Fibroblast of skin of abdomen (primary cell): ENCODE measurements at regions not wholly inside any gene's neighbourhood (a gene's known extent, or its start where the extent isn't known, plus 50 kb on each side); places are given as distances from the start of the nearest gene placed in this dataset.

Experiments used
- DNase-seq: peaks from one replicate; pipeline ENCODE4 v3.0.0-alpha.2; 2013

DNA sequence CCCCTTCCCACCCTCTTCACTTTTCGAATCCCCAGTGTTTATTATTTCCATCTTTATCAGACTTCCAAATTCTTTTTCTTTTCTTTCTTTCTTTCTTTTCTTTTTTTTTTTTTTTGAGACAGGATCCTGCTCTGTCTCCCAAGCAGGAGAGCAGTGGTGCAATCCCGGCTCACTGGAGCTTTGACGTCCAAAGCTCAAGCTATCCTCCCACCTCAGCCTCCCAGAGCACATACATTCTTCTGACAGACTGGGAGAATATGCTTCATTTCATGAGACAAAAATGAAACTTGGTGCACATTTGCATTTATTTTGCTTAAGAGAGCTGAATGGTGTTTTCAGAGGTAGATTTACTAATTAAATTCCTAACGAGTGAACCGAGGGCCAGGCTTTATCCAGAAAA, 80.1 kb upstream of the FZD8 start:
- DNase-seq, result no peak

DNA sequence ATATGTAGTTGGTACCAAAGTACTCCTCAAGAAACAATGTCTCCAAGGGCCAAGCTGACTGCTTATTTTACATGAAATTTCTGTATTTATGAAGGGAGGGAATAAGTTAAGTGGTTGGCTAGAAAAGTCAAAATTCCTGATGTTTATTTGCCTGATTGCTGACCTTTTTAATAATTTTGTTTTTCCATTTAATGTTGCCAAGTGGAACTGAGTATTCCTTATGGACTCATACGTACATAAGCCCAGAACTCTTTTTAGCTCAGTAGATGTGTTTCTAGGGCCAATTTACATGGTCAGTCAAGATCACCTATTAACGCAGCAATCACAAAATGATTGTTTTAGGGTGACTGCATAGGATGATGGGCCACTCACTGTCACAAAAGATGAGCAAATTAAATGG, 78.3 kb upstream of the FZD8 start:
- DNase-seq, result no peak

DNA sequence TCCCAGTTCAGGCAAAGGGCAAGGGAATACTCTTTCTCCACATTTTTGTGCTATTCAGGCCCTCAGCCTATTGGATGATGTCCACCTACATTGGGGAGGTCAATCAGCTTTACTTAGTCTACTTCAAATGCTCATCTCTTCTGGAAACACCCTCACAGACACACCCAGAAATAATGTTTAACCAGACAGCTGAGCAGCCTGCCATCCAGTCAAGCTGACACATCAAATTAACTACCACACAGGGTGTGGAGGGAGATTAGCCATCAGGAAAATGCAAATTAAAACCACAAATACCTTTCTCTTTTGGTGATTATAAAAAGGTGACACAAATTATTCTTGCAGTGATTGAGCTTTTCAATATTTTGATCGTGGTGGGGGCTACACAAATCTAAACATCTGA, 74.7 kb upstream of the FZD8 start:
- no peak for DNase-seq

DNA sequence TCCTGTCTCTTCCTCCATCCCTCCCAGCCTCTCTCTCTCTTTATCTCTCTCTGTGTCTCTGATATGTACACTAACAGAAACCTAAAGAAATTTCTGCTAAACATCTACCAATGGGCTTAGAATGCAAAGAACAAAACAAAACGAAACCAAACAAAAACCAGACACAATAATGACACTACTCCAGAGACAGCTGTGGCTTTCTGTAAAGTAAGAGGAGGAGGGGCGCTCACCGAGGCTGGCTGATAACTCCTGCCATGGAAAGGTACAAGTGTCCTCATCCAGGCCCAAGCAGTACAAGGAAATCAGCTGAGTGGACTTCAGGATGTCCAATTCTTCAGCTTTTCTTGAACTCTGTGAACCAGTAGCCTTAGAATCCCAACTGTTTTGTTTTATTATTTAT, 70.4 kb upstream of the FZD8 start:
- DNase-seq, result no peak

DNA sequence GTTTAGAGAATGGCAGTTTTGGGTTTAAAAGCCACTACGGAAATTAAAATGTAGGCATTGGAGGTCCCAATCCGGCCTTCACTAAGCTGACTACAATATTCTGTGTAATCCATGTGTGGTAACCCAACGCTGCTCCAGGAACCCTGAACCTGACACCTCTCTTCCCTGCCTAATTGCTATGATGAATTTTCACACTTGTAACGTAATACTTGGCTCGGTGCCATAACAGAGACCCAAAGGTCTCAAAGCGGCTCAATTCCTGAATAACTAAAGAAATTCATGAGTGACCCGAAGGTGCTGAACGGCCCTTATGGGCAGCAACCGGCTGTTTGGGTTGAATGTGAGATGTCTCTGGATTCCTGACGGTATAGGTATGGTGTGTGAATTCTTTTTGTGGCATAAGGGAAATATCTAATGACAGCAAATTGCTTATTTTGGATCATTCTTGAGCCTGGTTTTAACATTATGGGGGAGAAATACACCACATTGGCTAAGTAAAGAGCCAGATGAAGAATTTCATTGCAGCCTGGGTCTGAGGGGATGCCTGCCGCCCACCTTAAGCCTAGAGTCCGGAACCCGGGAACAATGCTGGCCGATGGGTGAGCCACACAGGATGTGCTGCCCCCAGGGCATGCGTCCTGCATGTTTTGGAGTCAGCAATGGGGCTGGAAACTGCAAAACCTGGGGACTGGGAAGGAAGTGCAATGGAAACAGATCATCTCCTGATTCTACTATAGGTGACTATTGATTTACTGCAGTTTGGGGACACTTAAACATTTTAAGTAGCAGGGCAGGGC, 69.7 kb upstream of the FZD8 start:
- DNase-seq, result no peak

DNA sequence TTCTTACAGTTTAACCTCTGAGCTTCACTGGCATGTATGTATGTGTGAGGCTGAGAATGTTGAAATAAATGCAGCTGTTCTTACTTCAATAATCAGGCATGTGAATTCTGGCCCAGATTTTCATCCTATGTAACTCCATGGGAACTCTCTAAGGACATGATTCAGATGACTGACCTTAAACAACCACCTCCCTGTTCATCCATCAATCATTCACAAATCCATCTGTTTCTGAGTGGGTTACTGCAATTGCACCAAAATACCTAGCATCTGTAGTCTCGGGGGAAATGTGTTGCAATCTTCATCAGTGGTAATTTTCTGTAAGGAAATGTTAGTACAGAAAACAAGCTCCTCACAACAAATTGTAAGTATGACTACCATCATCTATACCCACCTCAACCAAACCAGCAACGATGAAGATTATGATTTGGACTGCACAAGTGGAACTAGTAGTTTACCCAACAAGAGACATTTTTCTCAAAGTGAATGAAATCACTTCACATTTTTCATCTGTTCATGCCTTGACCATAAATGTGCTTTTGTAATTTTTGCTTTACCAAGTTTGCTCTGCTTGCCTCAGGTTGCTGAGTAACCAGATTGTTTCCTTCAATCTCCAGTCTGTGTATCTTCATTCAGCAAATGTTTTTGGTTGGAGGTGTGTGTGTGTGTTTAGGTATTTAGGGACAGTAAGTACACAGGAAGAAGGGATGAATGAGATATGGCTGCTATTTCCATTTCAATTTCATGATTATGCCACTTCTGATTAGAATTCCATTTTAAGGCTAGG, 65.7 kb upstream of the FZD8 start:
- DNase-seq, result peak; percentile 36

DNA sequence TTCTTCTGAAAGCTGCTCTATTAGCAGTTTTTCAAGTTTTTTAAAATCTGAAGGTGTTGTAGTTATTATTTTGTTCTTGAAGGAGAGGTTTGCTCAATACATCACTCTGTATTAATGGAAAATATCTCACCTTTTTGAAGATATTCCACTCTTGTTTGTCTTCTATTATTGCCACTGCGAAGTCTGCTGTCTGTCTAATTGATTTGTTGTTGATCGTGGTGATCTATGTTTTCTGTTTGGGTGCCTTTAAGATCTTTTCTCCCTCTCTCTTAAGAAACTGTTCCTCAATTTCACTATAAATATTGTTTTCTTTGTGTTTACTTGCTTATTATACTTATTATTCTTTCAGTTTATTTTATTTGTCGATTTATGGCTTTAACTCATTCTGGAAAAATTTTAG, 64.9 kb upstream of the FZD8 start:
- DNase-seq, result no peak

DNA sequence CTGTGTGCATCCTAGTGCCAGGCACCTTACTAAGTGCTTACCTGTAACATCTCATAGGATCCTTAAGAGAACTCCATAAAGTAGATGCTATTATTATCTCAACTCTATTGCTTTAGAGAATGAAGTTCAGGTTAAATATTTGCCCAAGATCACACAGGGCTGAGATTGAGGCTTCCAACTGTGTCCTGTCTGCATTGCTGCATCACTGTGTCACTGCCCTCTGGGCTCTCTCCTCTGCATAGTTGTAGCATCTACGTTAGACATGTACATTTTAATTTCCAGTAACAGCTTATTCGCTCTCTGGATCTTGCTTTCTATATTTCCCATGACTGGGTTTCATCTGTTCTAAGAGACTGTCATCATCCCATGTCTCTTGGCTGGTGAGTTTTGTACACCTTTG, 63.6 kb upstream of the FZD8 start:
- no peak for DNase-seq

DNA sequence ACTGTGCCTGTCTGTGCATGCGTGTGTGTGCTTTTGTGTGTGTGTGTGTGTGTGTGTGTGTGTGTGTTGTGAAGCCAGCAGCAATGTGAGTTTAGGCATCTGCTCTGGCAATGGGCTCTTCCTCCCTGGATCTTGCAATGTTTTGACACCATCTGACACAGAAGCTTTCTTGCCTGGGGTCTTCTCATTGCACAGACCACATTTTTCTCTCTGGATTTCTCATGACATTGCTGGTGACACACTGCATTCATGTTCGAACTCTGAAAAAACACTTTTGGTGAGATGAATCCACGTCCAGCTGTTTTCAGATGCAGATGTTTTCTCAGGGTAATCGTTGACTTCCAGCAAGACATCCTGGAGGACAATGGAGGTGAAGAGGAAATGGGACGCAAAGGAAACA, 63.0 kb upstream of the FZD8 start:
- DNase-seq, result no peak

DNA sequence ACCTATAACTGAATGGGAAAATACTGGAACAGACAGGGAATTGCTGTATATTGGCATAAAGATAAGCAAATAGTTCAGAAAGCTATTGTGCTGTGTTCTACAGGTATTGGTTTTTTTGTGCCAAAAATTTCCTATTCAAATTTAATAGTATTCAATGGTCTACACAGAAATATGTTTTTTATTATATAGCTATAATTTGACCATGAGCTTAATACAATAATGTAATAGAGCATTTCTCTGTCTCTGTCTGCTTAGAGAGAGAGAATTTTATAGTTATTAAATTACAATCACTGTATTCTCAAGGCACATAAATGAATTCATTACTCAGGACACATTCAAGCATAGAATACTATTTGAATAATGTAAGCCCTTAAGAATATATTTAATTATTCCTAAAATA, 62.3 kb upstream of the FZD8 start:
- no peak for DNase-seq

DNA sequence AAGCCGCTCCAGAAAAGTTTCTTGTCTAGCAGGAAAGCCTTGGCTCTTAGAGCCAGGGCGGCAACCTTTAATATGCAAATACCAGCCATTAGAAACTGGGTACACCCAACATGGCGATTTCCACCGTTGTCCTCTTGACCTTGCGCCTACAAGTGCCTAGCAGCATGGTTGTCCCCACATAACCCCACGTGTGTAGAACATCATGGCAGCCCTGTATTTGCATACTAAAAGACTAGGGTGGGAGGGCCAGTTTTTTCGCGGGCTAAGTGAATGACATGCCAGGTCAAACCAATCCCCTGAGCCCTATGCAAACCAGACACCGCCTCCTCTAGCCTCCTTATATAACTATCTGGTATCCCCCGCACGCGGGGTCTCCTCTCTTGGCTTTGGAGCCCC, 58.4 kb upstream of the FZD8 start:
- DNase-seq, result no peak

DNA sequence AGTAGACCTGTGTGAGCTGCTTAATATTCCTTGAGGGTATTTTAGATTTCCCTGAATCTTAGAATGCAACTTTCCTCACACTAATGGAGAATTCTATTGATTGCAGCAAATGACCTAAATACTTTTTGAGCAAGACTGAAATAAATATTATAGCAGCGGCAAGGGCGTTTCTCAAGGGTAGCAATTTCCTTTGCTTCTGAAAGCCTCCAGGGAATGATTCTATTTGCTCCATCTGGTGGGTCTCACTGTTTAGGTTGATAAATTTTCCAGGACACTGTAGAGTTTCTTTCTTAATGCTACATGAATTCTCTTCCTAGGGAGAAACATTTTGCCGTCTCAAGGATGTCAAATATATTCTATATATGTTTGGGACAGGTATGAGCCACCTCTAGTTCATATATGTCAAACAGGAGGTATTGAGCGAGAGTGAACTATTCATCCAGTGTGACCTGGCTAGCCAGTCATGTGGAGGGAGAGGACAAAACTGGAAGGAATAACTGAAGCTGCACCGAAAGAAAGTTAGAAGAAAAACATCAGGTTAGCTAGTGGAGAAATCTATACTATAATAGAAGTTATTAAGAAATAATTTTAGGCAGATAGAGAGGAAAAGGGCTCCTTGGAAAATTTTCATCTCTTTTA, 57.9 kb upstream of the FZD8 start:
- no peak for DNase-seq

DNA sequence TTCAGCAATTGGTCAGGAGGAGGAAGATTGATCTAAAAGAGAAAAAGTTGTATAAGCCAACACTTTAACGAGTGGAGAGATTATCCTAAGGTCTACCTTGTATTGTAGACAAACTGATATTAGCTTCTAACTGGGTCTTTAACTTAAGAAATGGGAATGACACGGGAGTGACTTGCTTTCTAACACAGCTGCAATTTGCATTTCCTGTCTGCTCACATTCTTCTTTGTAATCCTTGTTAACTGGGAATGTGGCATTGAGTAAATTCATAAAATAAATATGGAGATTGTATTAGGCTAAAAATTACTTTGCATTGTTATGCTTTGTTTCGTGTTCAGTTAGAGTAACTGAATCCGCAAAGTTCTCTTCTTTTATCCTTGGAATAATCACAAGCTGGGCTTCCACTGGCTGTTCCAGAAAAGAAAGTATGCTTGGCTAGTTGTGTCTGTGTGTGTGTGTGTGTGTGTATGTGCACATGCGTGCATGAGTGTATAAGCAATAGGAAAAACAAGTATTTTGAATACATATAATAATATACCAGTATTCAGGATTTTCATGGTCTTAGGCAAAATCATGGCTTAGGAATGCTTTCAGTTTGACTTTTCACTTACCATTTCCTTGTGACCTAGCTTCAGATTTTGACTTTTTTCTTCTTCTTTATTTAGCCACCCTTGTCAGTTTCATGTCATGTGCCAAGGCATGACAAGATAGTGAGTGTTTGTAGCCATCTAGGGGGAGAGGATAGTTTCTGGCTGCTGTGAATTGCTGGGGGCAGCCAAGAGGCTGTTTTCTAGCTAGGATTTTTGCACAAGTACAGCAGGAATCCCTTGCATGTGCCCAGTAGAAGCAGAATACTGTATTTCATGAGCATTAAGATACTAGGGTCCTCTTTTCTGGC, 54.5 kb upstream of the FZD8 start:
- no peak for DNase-seq

DNA sequence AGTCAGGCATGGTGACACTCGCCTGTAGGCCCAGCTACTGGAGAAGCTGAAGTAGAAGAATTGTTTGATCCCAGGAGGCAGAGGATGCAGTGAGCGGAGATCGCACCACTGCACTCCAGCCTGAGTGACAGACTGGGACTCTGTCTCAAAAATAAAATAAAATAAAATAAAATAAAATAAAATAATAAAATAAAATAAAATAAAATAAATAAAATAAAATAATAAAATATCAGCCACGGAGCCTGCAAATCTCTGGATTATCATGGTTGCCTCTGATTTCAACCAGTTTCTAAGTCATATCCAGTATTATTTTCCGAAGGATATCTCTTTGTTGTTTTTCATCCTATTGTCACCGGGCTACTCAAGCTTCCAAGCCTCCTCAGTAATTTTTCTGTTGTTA, 51.7 kb upstream of the FZD8 start:
- DNase-seq, result no peak
